Gastrocnemius medialis (tissue), 4 donors: ENCODE measurements at regions not wholly inside any gene's neighbourhood (a gene's known extent, or its start where the extent isn't known, plus 50 kb on each side); places are given as distances from the start of the nearest gene placed in this dataset.

Experiments
- ATAC-seq, 2 donors: fragments of 150-250 bp; one replicate each; pipeline ENCODE4 v1.9.1; 2016
- DNase-seq, 2 donors: peaks; one replicate each; pipeline ENCODE4 v3.0.0-alpha.2; 2019
- H3K27ac ChIP-seq, 4 donors: fragments of 200-600 bp; sonication (generic); 1 replicate in 1 of 4; 2 replicates in 3 of 4; pipeline ENCODE4 v1.5.1; 2016 to 2018; ENCODE audit warnings: mild to moderate bottlenecking in 2 of 4, moderate library complexity in 1 of 4
- H3K27me3 ChIP-seq, 3 donors: fragments of 200-600 bp; sonication (generic) in 2 of 3; 1 replicate in 1 of 3; 2 replicates in 2 of 3; pipeline versions ENCODE4 v1.5.1 to v1.6.0; 2016 to 2019; ENCODE audit warnings: mild to moderate bottlenecking in 1 of 3, moderate library complexity in 1 of 3
- H3K36me3 ChIP-seq, 2 donors: fragments of 200-600 bp; sonication (generic) in 1 of 2; one replicate each; pipeline ENCODE4 v1.5.1; 2017 to 2018
- H3K4me1 ChIP-seq, 2 donors: fragments of 200-600 bp; sonication (generic) in 1 of 2; one replicate each; pipeline ENCODE4 v1.5.1; 2016 to 2017; ENCODE audit warnings: mild to moderate bottlenecking in 2 of 2
- H3K4me3 ChIP-seq, 4 donors: fragments of 200-600 bp; sonication (generic) in 3 of 4; 1 replicate in 1 of 4; 2 replicates in 3 of 4; pipeline ENCODE4 v1.5.1; 2016 to 2019; ENCODE audit warnings: mild to moderate bottlenecking in 2 of 4
- H3K9me3 ChIP-seq, 3 donors: fragments of 200-600 bp; sonication (generic) in 2 of 3; 1 replicate in 1 of 3; 2 replicates in 2 of 3; pipeline ENCODE4 v1.5.1; 2016 to 2019
- CTCF ChIP-seq, 5 experiments: fragments of 450-650 bp in 3 of 5; fragments of 200-600 bp in 2 of 5; sonication (generic) in 2 of 5; IDR thresholded peaks in 4 of 5; conservative IDR thresholded peaks in 1 of 5; 1 replicate in 4 of 5; 2 replicates in 1 of 5; pipeline ENCODE4 v1.5.1; 2016 to 2019; ENCODE audit warnings: antibody characterized with exemption in 5 of 5, mild to moderate bottlenecking in 3 of 5, moderate library complexity in 3 of 5
- POLR2A ChIP-seq, 2 donors: fragments of 450-650 bp; IDR thresholded peaks; one replicate each; pipeline ENCODE4 v1.6.1; 2017; ENCODE audit warnings: antibody characterized with exemption in 2 of 2, mild to moderate bottlenecking in 2 of 2, moderate library complexity in 2 of 2
- in situ Hi-C, 4 donors: fragments of 200-750 bp; cut with MboI; loops; one replicate each; pipeline versions ENCODE4 v1.15.0 to v1.8.0; 2017; ENCODE audit warnings: low sequenced_read_pairs in 4 of 4
- intact Hi-C: fragments of 100-400 bp; cut with DNase I; formaldehyde crosslinking; loops from one replicate; pipeline ENCODE4 v1.15.1; 2023; ENCODE audit warnings: low total_unique reads

GRCh38 chr3:55332176-55332575 lies 154.9 kb downstream of the WNT5A start:
- no peak overlapping the region for H3K4me3 ChIP-seq
- H3K9me3 ChIP-seq, result no peaks in the 10 kb centered on the region
- H3K4me1 ChIP-seq, result no peaks in the 10 kb centered on the region
- TF ChIP-seq CTCF (IDR thresholded peaks at IDR 0.05 in 4 of 5, conservative IDR thresholded peaks at IDR 0.05 in 1 of 5), result no peak
- no peak for TF ChIP-seq POLR2A (IDR thresholded peaks at IDR 0.05)
- no peaks in the 10 kb centered on the region for H3K27me3 ChIP-seq
- H3K36me3 ChIP-seq, result no peaks in the 10 kb centered on the region
- in situ Hi-C loops (no loop called here), intact Hi-C loops (no loop called here)
- no peak for ATAC-seq
- H3K27ac ChIP-seq, result no peak overlapping the region
- no peak for DNase-seq

GRCh38 chr3:55331524-55331923 lies 155.6 kb downstream of the WNT5A start:
- H3K4me1 ChIP-seq, result no peaks in the 10 kb centered on the region
- DNase-seq (no peak), ATAC-seq (no peak)
- H3K27me3 ChIP-seq, result no peaks in the 10 kb centered on the region
- intact Hi-C loops (no loop called here), in situ Hi-C loops (no loop called here)
- no peak overlapping the region for H3K4me3 ChIP-seq
- TF ChIP-seq CTCF (IDR thresholded peaks at IDR 0.05 in 4 of 5, conservative IDR thresholded peaks at IDR 0.05 in 1 of 5), result no peak
- no peak for TF ChIP-seq POLR2A (IDR thresholded peaks at IDR 0.05)
- H3K27ac ChIP-seq, result no peak overlapping the region
- H3K9me3 ChIP-seq, result no peaks in the 10 kb centered on the region
- H3K36me3 ChIP-seq, result no peaks in the 10 kb centered on the region

- no peaks in the 10 kb centered on the region for H3K36me3 ChIP-seq
- no peak for TF ChIP-seq CTCF (IDR thresholded peaks at IDR 0.05 in 4 of 5, conservative IDR thresholded peaks at IDR 0.05 in 1 of 5)
- TF ChIP-seq POLR2A (IDR thresholded peaks at IDR 0.05), result no peak
- DNase-seq (no peak), ATAC-seq (no peak)
- no peak overlapping the region for H3K27ac ChIP-seq
- intact Hi-C loops, result no loop called here
- no peaks in the 10 kb centered on the region for H3K4me1 ChIP-seq
- no peak overlapping the region for H3K4me3 ChIP-seq
- H3K9me3 ChIP-seq, result no peaks in the 10 kb centered on the region
- in situ Hi-C loops, result no loop called here
- no peaks in the 10 kb centered on the region for H3K27me3 ChIP-seq
Measured at GRCh38 chr3:55330756-55331155, 156.3 kb downstream of the WNT5A start.

- ATAC-seq (no peak), DNase-seq (no peak)
- Histone ChIP-seq H3K36me3 (no peaks in the 10 kb centered on the region), H3K4me3 (no peak overlapping the region), H3K4me1 (no peaks in the 10 kb centered on the region), H3K27me3 (no peaks in the 10 kb centered on the region), H3K27ac (no peak overlapping the region), H3K9me3 (no peaks in the 10 kb centered on the region)
- intact Hi-C loops (no loop called here), in situ Hi-C loops (no loop called here)
- TF ChIP-seq CTCF (IDR thresholded peaks at IDR 0.05 in 4 of 5, conservative IDR thresholded peaks at IDR 0.05 in 1 of 5) (no peak), POLR2A (IDR thresholded peaks at IDR 0.05) (no peak)
Measured at GRCh38 chr3:55330355-55330754, 156.8 kb downstream of the WNT5A start.

GRCh38 chr3:55329849-55330248 lies 157.3 kb downstream of the WNT5A start:
- Histone ChIP-seq H3K4me1 (no peaks in the 10 kb centered on the region), H3K27ac (no peak overlapping the region), H3K36me3 (no peaks in the 10 kb centered on the region), H3K4me3 (no peak overlapping the region), H3K27me3 (no peaks in the 10 kb centered on the region), H3K9me3 (no peaks in the 10 kb centered on the region)
- in situ Hi-C loops, result no loop called here
- no peak for ATAC-seq
- TF ChIP-seq POLR2A (IDR thresholded peaks at IDR 0.05) (no peak), CTCF (IDR thresholded peaks at IDR 0.05 in 4 of 5, conservative IDR thresholded peaks at IDR 0.05 in 1 of 5) (no peak)
- intact Hi-C loops, result no loop called here
- no peak for DNase-seq
